ENCODE measurements at regions not wholly inside any gene's neighbourhood (a gene's known extent, or its start where the extent isn't known, plus 50 kb on each side); places are given as distances from the start of the nearest gene placed in this dataset.
"Not testable (repeated sequence)": the region's sequence is repeated elsewhere in the genome, so short reads cannot be mapped to it uniquely, and the experiment has no call there.

GRCh38 chrX:121356139-121356849, 308.9 kb downstream of the GLUD2 start:
- Histone ChIP-seq H3K27ac (replicated peaks) (no peak overlapping the region), H3K4me1 (no peaks in the 10 kb centered on the region), H3K27me3 (ENCODE audit: low read depth) (no peaks in the 10 kb centered on the region), H3K4me3 (no peak overlapping the region), H3K9me3 (replicated peaks) (no peaks in the 10 kb centered on the region), H3K36me3 (no peaks in the 10 kb centered on the region)
- no peak for DNase-seq
- intact Hi-C loops (cut with micrococcal nuclease): no loop called here
- no peak for TF ChIP-seq CTCF (IDR thresholded peaks at IDR 0.05; ENCODE audit: borderline replicate concordance)

GRCh38 chrX:121356850-121357171, 309.4 kb downstream of the GLUD2 start:
- intact Hi-C loops (cut with micrococcal nuclease): no loop called here
- no peak for DNase-seq
- Histone ChIP-seq H3K27me3 (ENCODE audit: low read depth) (no peaks in the 10 kb centered on the region), H3K4me1 (no peaks in the 10 kb centered on the region), H3K9me3 (replicated peaks) (no peaks in the 10 kb centered on the region), H3K4me3 (no peak overlapping the region), H3K27ac (replicated peaks) (no peak overlapping the region), H3K36me3 (no peaks in the 10 kb centered on the region)
- TF ChIP-seq CTCF (IDR thresholded peaks at IDR 0.05; ENCODE audit: borderline replicate concordance): no peak

GRCh38 chrX:121360280-121360679, 312.9 kb downstream of the GLUD2 start:
- no peaks in the 10 kb centered on the region for H3K9me3 ChIP-seq (replicated peaks)
- no peaks in the 10 kb centered on the region for H3K4me1 ChIP-seq
- no peak overlapping the region for H3K4me3 ChIP-seq
- H3K27ac ChIP-seq (replicated peaks): no peak overlapping the region
- no peak for DNase-seq
- H3K27me3 ChIP-seq (ENCODE audit: low read depth): no peaks in the 10 kb centered on the region
- no peak for TF ChIP-seq CTCF (IDR thresholded peaks at IDR 0.05; ENCODE audit: borderline replicate concordance)
- intact Hi-C loops (cut with micrococcal nuclease): no loop called here
- H3K36me3 ChIP-seq: no peaks in the 10 kb centered on the region

- H3K4me3 ChIP-seq: no peak overlapping the region
- DNase-seq: no peak
- H3K27me3 ChIP-seq (ENCODE audit: low read depth): no peaks in the 10 kb centered on the region
- no peaks in the 10 kb centered on the region for H3K36me3 ChIP-seq
- no peak for TF ChIP-seq CTCF (IDR thresholded peaks at IDR 0.05; ENCODE audit: borderline replicate concordance)
- H3K9me3 ChIP-seq (replicated peaks): no peaks in the 10 kb centered on the region
- H3K27ac ChIP-seq (replicated peaks): no peak overlapping the region
- no peaks in the 10 kb centered on the region for H3K4me1 ChIP-seq
- intact Hi-C loops (cut with micrococcal nuclease): no loop called here
Observed at GRCh38 chrX:121365572-121366161, 318.3 kb downstream of the GLUD2 start.

GRCh38 chrX:121374471-121374870, 327.1 kb downstream of the GLUD2 start:
- Histone ChIP-seq H3K27ac (replicated peaks) (no peak overlapping the region), H3K27me3 (ENCODE audit: low read depth) (no peaks in the 10 kb centered on the region), H3K9me3 (replicated peaks) (no peaks in the 10 kb centered on the region), H3K36me3 (no peaks in the 10 kb centered on the region), H3K4me3 (no peak overlapping the region), H3K4me1 (no peaks in the 10 kb centered on the region)
- DNase-seq: no peak
- intact Hi-C loops (cut with micrococcal nuclease): no loop called here
- no peak for TF ChIP-seq CTCF (IDR thresholded peaks at IDR 0.05; ENCODE audit: borderline replicate concordance)

GRCh38 chrX:121381915-121382314, 334.5 kb downstream of the GLUD2 start:
- DNase-seq; H3K27me3 ChIP-seq (ENCODE audit: low read depth); H3K4me3 ChIP-seq; intact Hi-C loops (cut with micrococcal nuclease); H3K4me1 ChIP-seq; H3K27ac ChIP-seq (replicated peaks); H3K9me3 ChIP-seq (replicated peaks); H3K36me3 ChIP-seq: not testable (repeated sequence)

All from left ventricle myocardium inferior (tissue), 1 donor.